Left lung (tissue), 4 donors: ENCODE measurements at regions not wholly inside any gene's neighbourhood (a gene's known extent, or its start where the extent isn't known, plus 50 kb on each side); places are given as distances from the start of the nearest gene placed in this dataset.

Experiments used
- ATAC-seq: fragments of 200-7000 bp; cut with Tn5 transposase; one replicate; pipeline ENCODE4 v1.9.1; 2020; ENCODE audit warnings: moderate library complexity
- DNase-seq, 4 donors: peaks; one replicate each; pipeline ENCODE4 v3.0.0-alpha.2; 2013 to 2020
- H3K27ac ChIP-seq, 2 donors: fragments of 200-600 bp; sonication (generic) in 1 of 2; one replicate each; pipeline versions ENCODE4 v1.5.0 to v1.8.0; 2020 to 2021
- H3K27me3 ChIP-seq, 2 donors: fragments of 200-600 bp; sonication (generic) in 1 of 2; one replicate each; pipeline versions ENCODE4 v1.5.0 to v1.8.0; 2020 to 2021
- H3K36me3 ChIP-seq, 2 donors: fragments of 200-600 bp; sonication (generic) in 1 of 2; one replicate each; pipeline versions ENCODE4 v1.5.0 to v1.8.0; 2020 to 2021
- H3K4me1 ChIP-seq, 2 donors: fragments of 200-600 bp; one replicate each; pipeline ENCODE4 v1.8.0; 2021
- H3K4me3 ChIP-seq, 2 donors: fragments of 200-600 bp; sonication (generic) in 1 of 2; one replicate each; pipeline versions ENCODE4 v1.5.0 to v1.8.0; 2020 to 2021; ENCODE audit warnings: mild to moderate bottlenecking in 1 of 2
- H3K9me3 ChIP-seq, 2 donors: fragments of 200-600 bp; sonication (generic) in 1 of 2; one replicate each; pipeline versions ENCODE4 v1.5.0 to v1.8.0; 2020 to 2021
- CTCF ChIP-seq, 2 donors: fragments of 200-600 bp; sonication (generic) in 1 of 2; IDR thresholded peaks; one replicate each; pipeline versions ENCODE4 v1.5.0 to v1.8.0; 2021; ENCODE audit warnings: antibody characterized with exemption in 2 of 2
- intact Hi-C, 2 donors: fragments of 100-400 bp; cut with DNase I; formaldehyde crosslinking; loops; one replicate each; pipeline versions ENCODE4 v1.11.2 to v1.14.2; 2022
- microRNA-seq, 2 donors: library from miRNA; unstranded; fragments of <30 nt; microRNA quantifications; one replicate each; pipeline ENCODE4, GENCODE V29; 2019
- donor health status: DM: no; HTN: yes; CAD: no.
- donor health status: DM: no; HTN: no; CAD: no.

GRCh38 chr5:7325975-7326913, 69.7 kb upstream of the ADCY2 start:
- no peak for DNase-seq
- Histone ChIP-seq H3K36me3 (no peaks in the 10 kb centered on the region), H3K4me3 (no peak overlapping the region), H3K4me1 (no peaks in the 10 kb centered on the region), H3K27me3 (no peaks in the 10 kb centered on the region), H3K9me3 (no peaks in the 10 kb centered on the region), H3K27ac (no peak overlapping the region)
- TF ChIP-seq CTCF (IDR thresholded peaks at IDR 0.05), result no peak
- ATAC-seq, result no peak
- intact Hi-C loops, result no loop called here

- no peak overlapping the region for H3K27ac ChIP-seq
- TF ChIP-seq CTCF (IDR thresholded peaks at IDR 0.05), result no peak
- no peaks in the 10 kb centered on the region for H3K27me3 ChIP-seq
- intact Hi-C loops, result no loop called here
- H3K9me3 ChIP-seq, result no peaks in the 10 kb centered on the region
- DNase-seq (no peak), ATAC-seq (no peak)
- no peak overlapping the region for H3K4me3 ChIP-seq
- H3K36me3 ChIP-seq, result no peaks in the 10 kb centered on the region
- H3K4me1 ChIP-seq, result no peaks in the 10 kb centered on the region
Observed at GRCh38 chr5:7329141-7329540, 66.8 kb upstream of the ADCY2 start.

GRCh38 chr5:7329712-7330111, 66.2 kb upstream of the ADCY2 start:
- Histone ChIP-seq H3K9me3 (peaks cover 0 to 1% of the 10 kb centered on the region in 2 donors), H3K27me3 (no peaks in the 10 kb centered on the region), H3K4me1 (no peaks in the 10 kb centered on the region), H3K27ac (no peak overlapping the region), H3K36me3 (no peaks in the 10 kb centered on the region), H3K4me3 (no peak overlapping the region)
- ATAC-seq (no peak), DNase-seq (no peak)
- intact Hi-C loops, result no loop called here
- TF ChIP-seq CTCF (IDR thresholded peaks at IDR 0.05), result no peak

GRCh38 chr5:7330256-7330655, 65.7 kb upstream of the ADCY2 start:
- intact Hi-C loops, result no loop called here
- DNase-seq, result no peak
- TF ChIP-seq CTCF (IDR thresholded peaks at IDR 0.05), result no peak
- H3K4me1 ChIP-seq, result no peaks in the 10 kb centered on the region
- H3K27me3 ChIP-seq, result no peaks in the 10 kb centered on the region
- H3K36me3 ChIP-seq, result no peaks in the 10 kb centered on the region
- no peak overlapping the region for H3K27ac ChIP-seq
- no peak overlapping the region for H3K4me3 ChIP-seq
- no peak for ATAC-seq
- H3K9me3 ChIP-seq, result peaks cover 0 to 6% of the 10 kb centered on the region in 2 donors

- no peaks in the 10 kb centered on the region for H3K27me3 ChIP-seq
- ATAC-seq, result no peak
- no peaks in the 10 kb centered on the region for H3K36me3 ChIP-seq
- peaks cover 0 to 6% of the 10 kb centered on the region in 2 donors for H3K9me3 ChIP-seq
- DNase-seq, result no peak
- H3K4me3 ChIP-seq, result no peak overlapping the region
- H3K27ac ChIP-seq, result no peak overlapping the region
- H3K4me1 ChIP-seq, result no peaks in the 10 kb centered on the region
- TF ChIP-seq CTCF (IDR thresholded peaks at IDR 0.05), result no peak
- intact Hi-C loops, result no loop called here
Observed at GRCh38 chr5:7331131-7331530, 64.8 kb upstream of the ADCY2 start.

Small RNAs in the stretch of these regions (microRNA-seq; reads per million reads assigned to microRNA genes)
- gene MIR4278, result 0 reads per million in 2 donors
